ENCODE measurements at regions not wholly inside any gene's neighbourhood (a gene's known extent, or its start where the extent isn't known, plus 50 kb on each side); places are given as distances from the start of the nearest gene placed in this dataset.
"Not testable (repeated sequence)": the region's sequence is repeated elsewhere in the genome, so short reads cannot be mapped to it uniquely, and the experiment has no call there.

GRCh38 chr3:106421426-106421825 lies 552.6 kb upstream of the CBLB start:
- DNase-seq: no peak

- no peak for DNase-seq
Measured at GRCh38 chr3:106421909-106422308, 553.1 kb upstream of the CBLB start.

- no peak for DNase-seq
Measured at GRCh38 chr3:106423321-106424225, 554.8 kb upstream of the CBLB start.

- DNase-seq: no peak
Measured at GRCh38 chr3:106425026-106425425, 556.2 kb upstream of the CBLB start.

GRCh38 chr3:106425916-106426315 lies 557.1 kb upstream of the CBLB start:
- DNase-seq: no peak

GRCh38 chr3:106428565-106428994 lies 559.8 kb upstream of the CBLB start:
- no peak for DNase-seq

GRCh38 chr3:106431721-106432120 lies 562.9 kb upstream of the CBLB start:
- no peak for DNase-seq

- DNase-seq: no peak
Measured at GRCh38 chr3:106435899-106436453, 567.2 kb upstream of the CBLB start.

GRCh38 chr3:106438887-106439286 lies 570.1 kb upstream of the CBLB start:
- DNase-seq: no peak

GRCh38 chr3:106440672-106441071 lies 571.9 kb upstream of the CBLB start:
- DNase-seq: no peak

- no peak for DNase-seq
Measured at GRCh38 chr3:106446271-106446670, 577.5 kb upstream of the CBLB start.

- no peak for DNase-seq
Measured at GRCh38 chr3:106447723-106448301, 579.0 kb upstream of the CBLB start.

GRCh38 chr3:106448372-106448966 lies 579.7 kb upstream of the CBLB start:
- not testable (repeated sequence) for DNase-seq

- no peak for DNase-seq
Measured at GRCh38 chr3:106452096-106452495, 583.3 kb upstream of the CBLB start.

GRCh38 chr3:106454497-106454896 lies 585.7 kb upstream of the CBLB start:
- no peak for DNase-seq

GRCh38 chr3:106457281-106458180 lies 588.7 kb upstream of the CBLB start:
- no peak for DNase-seq

GRCh38 chr3:106458952-106459351 lies 590.1 kb upstream of the CBLB start:
- DNase-seq: no peak

GRCh38 chr3:106466881-106467280 lies 598.1 kb upstream of the CBLB start:
- DNase-seq: no peak

GRCh38 chr3:106473576-106474475 lies 605.0 kb upstream of the CBLB start:
- DNase-seq: no peak

GRCh38 chr3:106482451-106482850 lies 613.6 kb upstream of the CBLB start:
- DNase-seq: no peak

- DNase-seq: no peak
Measured at GRCh38 chr3:106485217-106485616, 616.4 kb upstream of the CBLB start.

GRCh38 chr3:106485802-106486201 lies 617.0 kb upstream of the CBLB start:
- no peak for DNase-seq
